H1 (cell line): ENCODE measurements at regions not wholly inside any gene's neighbourhood (a gene's known extent, or its start where the extent isn't known, plus 50 kb on each side); places are given as distances from the start of the nearest gene placed in this dataset.

ENCODE experiments used
- CTCF ChIA-PET: fragments of 300-600 bp; sonication (Branson Sonifier 250); formaldehyde crosslinking; loops from one replicate; lab custom pipeline; 2021; ENCODE audit not compliant: partially characterized antibody; lab: Charles Lee
- POLR2A ChIA-PET: fragments of 300-600 bp; sonication (Branson Sonifier 250); formaldehyde crosslinking; loops from one replicate; lab custom pipeline; 2021; ENCODE audit warnings: inconsistent platforms; ENCODE audit not compliant: partially characterized antibody; lab: Charles Lee
- DNase-seq, 2 experiments: peaks; one replicate each; pipeline versions ENCODE4 v3.0.0 to v3.0.0-alpha.2; 2010 to 2022; ENCODE audit warnings: low spot score in 2 of 2, low read depth in 1 of 2, mixed read lengths in 1 of 2
- FAIRE-seq: peaks from 2 replicates; lab custom pipeline; 2011; peaks lifted over from hg19 to GRCh38; lab: Jason Lieb, UNC
- H2AFZ ChIP-seq: 2 replicates; pipeline ENCODE4 v1.8.1; 2012; ENCODE audit warnings: low read length, inconsistent platforms
- H2AK5ac ChIP-seq: 2 replicates; pipeline ENCODE4 v1.6.1; 2013; ENCODE audit warnings: low read depth, low read length
- H2BK120ac ChIP-seq: replicated peaks from 2 replicates; pipeline ENCODE3; 2013; ENCODE audit warnings: low read depth, low read length, inconsistent platforms
- H2BK12ac ChIP-seq: 2 replicates; pipeline ENCODE4 v1.6.1; 2013; ENCODE audit warnings: low read depth, low read length
- H2BK15ac ChIP-seq: 2 replicates; pipeline ENCODE4 v1.6.1; 2013; ENCODE audit warnings: low read length
- H2BK20ac ChIP-seq: 2 replicates; pipeline ENCODE4 v1.6.1; 2013; ENCODE audit warnings: low read length
- H2BK5ac ChIP-seq: 2 replicates; pipeline ENCODE4 v1.6.1; 2013; ENCODE audit warnings: low read depth, low read length
- H3K14ac ChIP-seq: 2 replicates; pipeline ENCODE4 v1.6.1; 2013; ENCODE audit warnings: inconsistent platforms; ENCODE audit not compliant: insufficient read length
- H3K18ac ChIP-seq: 2 replicates; pipeline ENCODE4 v1.6.1; 2013; ENCODE audit warnings: low read length; ENCODE audit errors: extremely low read depth
- H3K23ac ChIP-seq: 2 replicates; pipeline ENCODE4 v1.6.1; 2013; ENCODE audit warnings: inconsistent platforms; ENCODE audit not compliant: insufficient read length
- H3K23me2 ChIP-seq: 2 replicates; pipeline ENCODE4 v1.6.1; 2013; ENCODE audit warnings: low read depth, low read length
- H3K27ac ChIP-seq: 2 replicates; pipeline ENCODE4 v1.6.1; 2011; ENCODE audit warnings: low read depth, low read length, inconsistent platforms
- H3K27me3 ChIP-seq, 4 experiments: replicated peaks in 1 of 4; 1 replicate in 1 of 4; 2 replicates in 3 of 4; pipeline versions ENCODE4 v1.6.1 to v1.8.1; 2011 to 2013; ENCODE audit warnings: low read length in 3 of 4, mild to moderate bottlenecking in 3 of 4, inconsistent platforms in 2 of 4, mixed read lengths in 2 of 4, moderate library complexity in 1 of 4; ENCODE audit not compliant: control insufficient read depth in 3 of 4, insufficient read depth in 3 of 4; ENCODE audit errors: extremely low read depth in 1 of 4
- H3K36me3 ChIP-seq, 4 experiments: 2 replicates each; pipeline versions ENCODE4 v1.6.1 to v1.8.1; 2011 to 2013; ENCODE audit warnings: mild to moderate bottlenecking in 4 of 4, low read length in 3 of 4, moderate library complexity in 2 of 4, control low read depth in 1 of 4, inconsistent platforms in 1 of 4; ENCODE audit not compliant: insufficient read depth in 4 of 4, control insufficient read depth in 2 of 4
- H3K4ac ChIP-seq: replicated peaks from 2 replicates; pipeline ENCODE3; 2013; ENCODE audit warnings: low read length, low read depth, mixed read lengths, inconsistent platforms; ENCODE audit not compliant: insufficient read length
- H3K4me1 ChIP-seq, 4 experiments: replicated peaks in 1 of 4; 1 replicate in 1 of 4; 2 replicates in 3 of 4; pipeline versions ENCODE4 v1.6.1 to v1.8.1; 2011 to 2013; ENCODE audit warnings: low read length in 3 of 4, inconsistent platforms in 2 of 4, mixed read lengths in 1 of 4; ENCODE audit not compliant: insufficient read depth in 4 of 4, control insufficient read depth in 3 of 4
- H3K4me2 ChIP-seq, 2 experiments: 2 replicates each; pipeline versions ENCODE4 v1.6.1 to v1.8.1; 2011 to 2013; ENCODE audit warnings: low read depth in 2 of 2, low read length in 2 of 2, control low read depth in 1 of 2, inconsistent platforms in 1 of 2, mild to moderate bottlenecking in 1 of 2; ENCODE audit not compliant: insufficient read depth in 1 of 2
- H3K4me3 ChIP-seq, 4 experiments: fragments of 200-600, 300-600 bp in 1 of 4; sonication (generic), shearing (Covaris generic), sonication (Bioruptor Twin) in 1 of 4; 2 replicates each; pipeline versions ENCODE4 v1.5.1 to v1.8.1; 2011 to 2016; ENCODE audit warnings: low read length in 4 of 4, low read depth in 3 of 4, control low read depth in 2 of 4, inconsistent platforms in 2 of 4, mild to moderate bottlenecking in 2 of 4, mixed read lengths in 1 of 4, moderate library complexity in 1 of 4; ENCODE audit not compliant: insufficient read depth in 2 of 4; ENCODE audit errors: extremely low read depth in 1 of 4
- H3K56ac ChIP-seq: replicated peaks from 2 replicates; pipeline ENCODE3; 2013; ENCODE audit warnings: low read depth, mild to moderate bottlenecking, mixed read lengths, low read length, inconsistent platforms; ENCODE audit not compliant: insufficient read length
- H3K79me1 ChIP-seq: 2 replicates; pipeline ENCODE4 v1.6.1; 2013; ENCODE audit warnings: low read depth, low read length, control low read depth
- H3K79me2 ChIP-seq, 2 experiments: 2 replicates each; pipeline versions ENCODE4 v1.6.1 to v1.8.1; 2012 to 2013; ENCODE audit warnings: low read length in 2 of 2, mild to moderate bottlenecking in 2 of 2, inconsistent platforms in 1 of 2; ENCODE audit not compliant: insufficient read depth in 2 of 2, control insufficient read depth in 1 of 2
- H3K9ac ChIP-seq, 4 experiments: replicated peaks in 1 of 4; 1 replicate in 1 of 4; 2 replicates in 3 of 4; pipeline versions ENCODE4 v1.6.1 to v1.8.1; 2011 to 2013; ENCODE audit warnings: low read depth in 3 of 4, low read length in 3 of 4, control low read depth in 2 of 4, mild to moderate bottlenecking in 2 of 4, moderate library complexity in 2 of 4, inconsistent platforms in 1 of 4; ENCODE audit errors: extremely low read depth in 1 of 4
- H3K9me3 ChIP-seq, 2 experiments: 2 replicates each; pipeline versions ENCODE4 v1.6.1 to v1.8.1; 2012 to 2013; ENCODE audit warnings: mild to moderate bottlenecking in 2 of 2, moderate library complexity in 2 of 2, control low read depth in 1 of 2, inconsistent platforms in 1 of 2, low read depth in 1 of 2, low read length in 1 of 2, mixed read lengths in 1 of 2; ENCODE audit not compliant: insufficient read depth in 2 of 2
- H4K20me1 ChIP-seq, 2 experiments: replicated peaks in 1 of 2; 2 replicates each; pipeline versions ENCODE3 to v1.8.1; 2011 to 2013; ENCODE audit warnings: inconsistent platforms in 2 of 2, low read length in 2 of 2, mild to moderate bottlenecking in 1 of 2; ENCODE audit not compliant: insufficient read depth in 2 of 2, control insufficient read depth in 1 of 2
- H4K5ac ChIP-seq: 2 replicates; pipeline ENCODE4 v1.6.1; 2013; ENCODE audit warnings: low read length, low read depth, mixed read lengths, inconsistent platforms; ENCODE audit not compliant: insufficient read length
- H4K8ac ChIP-seq: 2 replicates; pipeline ENCODE4 v1.8.0; 2013; ENCODE audit warnings: mild to moderate bottlenecking, moderate library complexity, low read length, inconsistent platforms; ENCODE audit not compliant: insufficient read depth; ENCODE audit errors: extremely low read depth
- H4K91ac ChIP-seq: replicated peaks from 2 replicates; pipeline ENCODE3; 2013; ENCODE audit warnings: low read length, mixed read lengths, inconsistent platforms; ENCODE audit not compliant: insufficient read length
- ATF2 ChIP-seq: IDR thresholded peaks from 2 replicates; pipeline ENCODE4 v1.6.1; 2012; ENCODE audit warnings: low read length, inconsistent platforms
- CEBPB ChIP-seq: IDR thresholded peaks from 2 replicates; pipeline ENCODE4 v1.6.1; 2012; ENCODE audit warnings: low read depth, low read length
- CTCF ChIP-seq, 3 experiments: IDR thresholded peaks; 1 replicate in 2 of 3; 2 replicates in 1 of 3; pipeline versions ENCODE4 v1.5.1 to v1.6.1; 2011; ENCODE audit warnings: low read length in 3 of 3, mild to moderate bottlenecking in 3 of 3, inconsistent platforms in 2 of 3, low read depth in 1 of 3, moderate library complexity in 1 of 3; ENCODE audit not compliant: insufficient read depth in 1 of 3; ENCODE audit errors: control extremely low read depth in 1 of 3
- JUN ChIP-seq: IDR thresholded peaks from 2 replicates; pipeline ENCODE4 v1.6.1; 2011; ENCODE audit warnings: low read depth, mild to moderate bottlenecking, improper control_type of control experiment, low read length
- KDM1A ChIP-seq: fragments of 200-600, 300-600 bp; sonication (generic); IDR thresholded peaks from 2 replicates; pipeline ENCODE4 v1.7.1; 2016; ENCODE audit warnings: mild to moderate bottlenecking, low read length, borderline replicate concordance
- POLR2A ChIP-seq, 2 experiments: IDR thresholded peaks; 1 replicate in 1 of 2; 2 replicates in 1 of 2; pipeline ENCODE4 v1.6.1; 2011; ENCODE audit warnings: low read depth in 2 of 2, low read length in 2 of 2, mild to moderate bottlenecking in 2 of 2; ENCODE audit errors: control extremely low read depth in 1 of 2
- RBBP5 ChIP-seq: IDR thresholded peaks from 2 replicates; pipeline ENCODE4 v1.7.1; 2012; ENCODE audit warnings: low read depth, mild to moderate bottlenecking, inconsistent platforms, low read length, moderate library complexity, borderline replicate concordance
- SUZ12 ChIP-seq: fragments of 200-600 bp; sonication (generic); IDR thresholded peaks from 2 replicates; pipeline ENCODE4 v1.6.1; 2012; ENCODE audit warnings: mild to moderate bottlenecking, inconsistent platforms, low read length, moderate library complexity, mixed read lengths
- WGBS, 2 experiments: shearing (Covaris generic) in 1 of 2; methylation state at CpG; one replicate each; pipeline versions ENCODE4 v1.1.6 to v1.1.7; 2013 to 2015; ENCODE audit warnings: low lambda C conversion rate in 2 of 2, mixed read lengths in 2 of 2, inconsistent platforms in 1 of 2, low coverage in 1 of 2, missing lambda C conversion rate in 1 of 2; ENCODE audit not compliant: insufficient replicate concordance in 2 of 2, insufficient coverage in 1 of 2, insufficient read length in 1 of 2; ENCODE audit errors: extremely low coverage in 1 of 2, missing lambda C conversion rate in 1 of 2; 5-methylcytosine and 5-hydroxymethylcytosine counted together

- TF ChIP-seq CEBPB = no peak
- TF ChIP-seq KDM1A = no peak
- TF ChIP-seq SUZ12 = no peak
- no peak for TF ChIP-seq POLR2A (IDR thresholded peaks at IDR 0.05; ENCODE audit: control extremely low read depth in 1 of 2, low read depth in 2 of 2, low read length in 2 of 2)
- TF ChIP-seq RBBP5 = no peak
- no peak for TF ChIP-seq ATF2
- TF ChIP-seq JUN = no peak
- TF ChIP-seq CTCF (IDR thresholded peaks at IDR 0.05; ENCODE audit: control extremely low read depth in 1 of 3, insufficient read depth in 1 of 3, low read depth in 1 of 3, low read length in 3 of 3) = no peak
- H4K8ac ChIP-seq = no peak overlapping the region
- H4K5ac ChIP-seq = no peak overlapping the region
- H2BK20ac ChIP-seq = no peak overlapping the region
- ChIA-PET CTCF (interaction anchor here (0.6 to 1.5 kb wide), 2 partner anchors 11 to 43 kb away, joined by 4 to 5 read pairs; no protein-coding TSS in a partner anchor), POLR2A (no interaction called here)
- no peak overlapping the region for H2BK15ac ChIP-seq
- H3K4me3 ChIP-seq = no peak overlapping the region
- FAIRE-seq (no peak), DNase-seq (no peak)
- no peak overlapping the region for H3K56ac ChIP-seq
- no peak overlapping the region for H3K4ac ChIP-seq
- no peak overlapping the region for H2BK12ac ChIP-seq
- 82% methylated on average over 4 of the region's 4 CpGs; no CpG with 5 or more reads in 1 of the 2 experiments for WGBS, 2 experiments
- H3K9me3 ChIP-seq = peaks cover 29 to 40% of the 10 kb centered on the region in 2 experiments
- H3K14ac ChIP-seq = no peak overlapping the region
- no peaks in the 10 kb centered on the region for H3K79me2 ChIP-seq
- H2AK5ac ChIP-seq = no peak overlapping the region
- no peaks in the 10 kb centered on the region for H3K23me2 ChIP-seq
- H2BK120ac ChIP-seq = no peak overlapping the region
- H3K79me1 ChIP-seq = no peaks in the 10 kb centered on the region
- no peak overlapping the region for H4K91ac ChIP-seq
- H3K23ac ChIP-seq = no peak overlapping the region
- no peak overlapping the region for H2AFZ ChIP-seq
- H3K27ac ChIP-seq = no peak overlapping the region
- H3K4me2 ChIP-seq = no peak overlapping the region
- H3K18ac ChIP-seq = no peak overlapping the region
- no peak overlapping the region for H3K9ac ChIP-seq
- no peaks in the 10 kb centered on the region; a peak in 1 of 8 replicates for H3K36me3 ChIP-seq
- no peaks in the 10 kb centered on the region for H3K4me1 ChIP-seq
- H4K20me1 ChIP-seq = no peaks in the 10 kb centered on the region
- no peak overlapping the region for H2BK5ac ChIP-seq
- no peaks in the 10 kb centered on the region for H3K27me3 ChIP-seq
Measured at GRCh38 chr18:72233106-72233505, 311.0 kb downstream of the CBLN2 start.
